Neural cell (in vitro differentiated cells): ENCODE measurements at regions not wholly inside any gene's neighbourhood (a gene's known extent, or its start where the extent isn't known, plus 50 kb on each side); places are given as distances from the start of the nearest gene placed in this dataset.

Source experiments
- CTCF ChIP-seq: fragments of 450-650 bp; IDR thresholded peaks from 2 replicates; pipeline ENCODE4 v1.5.1; 2014; ENCODE audit warnings: antibody characterized with exemption, mild to moderate bottlenecking, moderate library complexity; ENCODE audit not compliant: poor library complexity, severe bottlenecking
- EP300 ChIP-seq: fragments of 450-650 bp; conservative IDR thresholded peaks from 2 replicates; pipeline ENCODE4 v1.6.1; 2014; ENCODE audit warnings: antibody characterized with exemption, mild to moderate bottlenecking, moderate library complexity; ENCODE audit not compliant: poor library complexity, severe bottlenecking
- EZH2 ChIP-seq: fragments of 200-600, 300-800 bp; shearing (Covaris generic), sonication (generic); IDR thresholded peaks from 2 replicates; pipeline ENCODE4 v1.6.1; 2014; ENCODE audit warnings: antibody characterized with exemption, low read length, borderline replicate concordance, mild to moderate bottlenecking; ENCODE audit not compliant: insufficient read depth, poor library complexity, severe bottlenecking
- POLR2AphosphoS5 ChIP-seq: IDR thresholded peaks from 2 replicates; pipeline ENCODE4 v1.6.1; 2012
- SMC3 ChIP-seq: fragments of 450-650 bp; conservative IDR thresholded peaks from 2 replicates; pipeline ENCODE4 v1.6.1; 2014; ENCODE audit warnings: antibody characterized with exemption, mild to moderate bottlenecking, moderate library complexity; ENCODE audit not compliant: poor library complexity

- TF ChIP-seq POLR2AphosphoS5 (no peak), CTCF (no peak), EZH2 (no peak), SMC3 (no peak), EP300 (no peak)
These were observed 552.4 kb upstream of the ANO5 start for GRCh38 chr11:21640491-21640890.
